Chondrocyte (in vitro differentiated cells): ENCODE measurements at regions not wholly inside any gene's neighbourhood (a gene's known extent, or its start where the extent isn't known, plus 50 kb on each side); places are given as distances from the start of the nearest gene placed in this dataset.

Experiments used
- DNase-seq: peaks from one replicate; pipeline ENCODE4 v3.0.0; 2021; ENCODE audit warnings: mixed read lengths, low spot score
- H3K27ac Mint-ChIP-seq: one replicate; pipeline ENCODE4 v1.8.0; 2021; ENCODE audit warnings: mild to moderate bottlenecking, moderate library complexity, mixed read lengths; ENCODE audit not compliant: unreplicated experiment
- H3K27me3 Mint-ChIP-seq: 2 replicates; pipeline ENCODE4 v1.8.0; 2021; ENCODE audit warnings: low read depth, mixed read lengths
- H3K36me3 Mint-ChIP-seq: 2 replicates; pipeline ENCODE4 v1.8.0; 2021; ENCODE audit warnings: low read depth, mixed read lengths
- H3K4me1 Mint-ChIP-seq: 2 replicates; pipeline ENCODE4 v1.8.0; 2021; ENCODE audit warnings: low read depth, mild to moderate bottlenecking, mixed read lengths
- H3K4me3 Mint-ChIP-seq: one replicate; pipeline ENCODE4 v1.8.0; 2021; ENCODE audit warnings: mild to moderate bottlenecking, moderate library complexity, mixed read lengths; ENCODE audit not compliant: unreplicated experiment
- H3K9me3 Mint-ChIP-seq: 2 replicates; pipeline ENCODE4 v1.8.0; 2021; ENCODE audit warnings: low read depth, mixed read lengths
- CTCF ChIP-seq: fragments of 200-600 bp; sonication (generic); IDR thresholded peaks from 2 replicates; pipeline ENCODE4 v1.5.0; 2021; ENCODE audit warnings: antibody characterized with exemption, mild to moderate bottlenecking, moderate library complexity

- no peak overlapping the region for H3K27ac Mint-ChIP-seq
- H3K9me3 Mint-ChIP-seq: no peaks in the 10 kb centered on the region
- no peaks in the 10 kb centered on the region for H3K27me3 Mint-ChIP-seq
- no peak for DNase-seq
- no peaks in the 10 kb centered on the region for H3K36me3 Mint-ChIP-seq
- H3K4me3 Mint-ChIP-seq: no peak overlapping the region
- no peaks in the 10 kb centered on the region for H3K4me1 Mint-ChIP-seq
- TF ChIP-seq CTCF: no peak
Observed at GRCh38 chr10:6819301-6819700, 239.2 kb upstream of the PRKCQ start.

DNA sequence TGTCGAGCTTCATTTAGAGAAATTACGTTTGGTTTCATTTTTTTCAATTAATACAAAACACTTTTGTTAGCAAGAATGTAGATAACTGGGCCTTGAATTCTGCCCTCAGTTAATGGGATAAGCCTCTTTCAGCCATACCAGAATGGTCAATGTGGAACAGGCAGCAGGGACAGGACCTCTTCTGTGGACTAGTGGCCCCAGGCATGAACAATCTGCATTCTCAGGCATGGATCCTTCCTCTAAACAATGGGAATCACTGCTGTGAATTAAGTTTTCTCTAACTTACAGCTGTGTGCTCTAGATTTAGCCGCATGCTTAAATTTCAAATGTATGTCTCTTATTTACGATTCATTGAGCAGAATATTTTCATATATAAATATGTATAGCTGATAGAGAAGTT is 237.7 kb upstream of the PRKCQ start:
- TF ChIP-seq CTCF: no peak
- no peaks in the 10 kb centered on the region for H3K36me3 Mint-ChIP-seq

DNA sequence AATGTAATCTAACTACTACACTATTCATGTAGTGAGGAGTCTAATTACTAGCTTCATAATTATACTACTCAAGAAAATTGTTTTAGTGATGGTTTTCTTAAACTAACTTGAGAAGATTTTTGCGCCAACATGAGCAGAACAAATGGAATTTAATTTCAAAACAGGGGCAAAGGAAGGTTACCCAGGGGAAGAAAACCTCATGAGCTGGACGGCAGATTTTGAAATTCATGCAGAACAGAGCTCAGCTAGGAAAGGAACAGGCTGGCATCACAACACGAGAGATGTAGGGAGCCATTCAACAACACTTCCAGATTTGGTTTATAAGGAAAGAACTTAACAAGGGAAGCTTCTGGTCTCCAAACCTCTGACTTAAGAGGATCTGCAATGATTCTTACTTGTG is 235.3 kb upstream of the PRKCQ start:
- Mint-ChIP-seq H3K9me3 (no peaks in the 10 kb centered on the region), H3K4me3 (no peak overlapping the region), H3K27ac (no peak overlapping the region), H3K27me3 (peaks cover 4% of the 10 kb centered on the region), H3K36me3 (no peaks in the 10 kb centered on the region), H3K4me1 (no peaks in the 10 kb centered on the region)
- no peak for DNase-seq
- no peak for TF ChIP-seq CTCF

More for the DNA sequence above, 237.7 kb upstream of the PRKCQ start:
- Mint-ChIP-seq H3K9me3 (no peaks in the 10 kb centered on the region), H3K4me1 (no peaks in the 10 kb centered on the region), H3K27me3 (no peaks in the 10 kb centered on the region), H3K27ac (no peak overlapping the region), H3K4me3 (no peak overlapping the region)
- DNase-seq: no peak

DNA sequence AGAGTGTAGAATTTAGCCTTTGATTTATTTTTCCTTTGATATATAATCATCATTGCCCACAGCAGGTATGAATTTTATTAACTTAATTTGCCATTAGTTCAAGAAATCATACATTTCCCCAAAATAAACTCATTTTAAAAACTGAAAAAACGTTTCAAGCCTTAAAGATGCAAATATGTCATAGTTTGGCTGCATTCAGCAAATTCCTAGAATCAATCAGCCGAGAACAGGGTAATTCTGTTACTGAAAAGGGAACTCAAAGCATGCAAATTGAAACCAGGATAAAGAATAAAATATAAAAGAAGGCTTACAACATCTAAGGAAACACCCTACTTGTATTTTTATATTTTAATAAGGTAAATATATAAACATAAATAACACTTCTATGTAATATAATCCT is 233.8 kb upstream of the PRKCQ start:
- no peak for DNase-seq
- H3K27ac Mint-ChIP-seq: no peak overlapping the region
- H3K9me3 Mint-ChIP-seq: peaks cover 4% of the 10 kb centered on the region
- peaks cover 4% of the 10 kb centered on the region for H3K27me3 Mint-ChIP-seq
- H3K4me1 Mint-ChIP-seq: no peaks in the 10 kb centered on the region
- no peaks in the 10 kb centered on the region for H3K36me3 Mint-ChIP-seq
- H3K4me3 Mint-ChIP-seq: no peak overlapping the region
- no peak for TF ChIP-seq CTCF

DNA sequence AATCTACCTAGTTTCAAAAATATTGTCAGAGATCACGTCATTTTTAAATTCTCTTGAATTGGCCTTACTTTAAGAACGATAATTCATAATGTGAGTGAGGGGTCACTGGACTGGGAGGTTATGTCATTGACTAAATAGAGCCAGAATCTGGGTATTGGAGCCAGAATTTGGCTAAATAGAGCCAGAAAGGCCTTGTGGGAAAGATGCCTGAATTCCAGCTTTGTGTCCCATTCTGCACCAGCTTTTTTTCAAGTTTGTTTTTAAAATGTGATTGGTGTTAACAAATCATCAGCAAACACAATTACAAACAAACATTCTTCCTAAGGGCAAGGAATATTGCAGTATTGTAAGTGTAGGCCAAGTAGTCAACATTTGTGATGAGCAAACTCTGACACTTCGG is 233.2 kb upstream of the PRKCQ start:
- peaks cover 6% of the 10 kb centered on the region for H3K9me3 Mint-ChIP-seq
- no peak for DNase-seq
- H3K27me3 Mint-ChIP-seq: peaks cover 6% of the 10 kb centered on the region
- H3K36me3 Mint-ChIP-seq: no peaks in the 10 kb centered on the region
- no peak overlapping the region for H3K4me3 Mint-ChIP-seq
- no peak for TF ChIP-seq CTCF
- no peaks in the 10 kb centered on the region for H3K4me1 Mint-ChIP-seq
- no peak overlapping the region for H3K27ac Mint-ChIP-seq
